Activated CD4-positive, alpha-beta T cell treated with anti-CD3 and anti-CD28 coated beads, Interleukin-10, Interleukin-2, amounts not matched to agents 100 ng/mL and 50 ng/mL, durations not matched to agents 16 hours and 8 hours (primary cell): ENCODE measurements at regions not wholly inside any gene's neighbourhood (a gene's known extent, or its start where the extent isn't known, plus 50 kb on each side); places are given as distances from the start of the nearest gene placed in this dataset.
"Not testable (repeated sequence)": the region's sequence is repeated elsewhere in the genome, so short reads cannot be mapped to it uniquely, and the experiment has no call there.

Source experiments
- DNase-seq: peaks from one replicate; pipeline ENCODE4 v3.0.0-alpha.2; 2020

DNA sequence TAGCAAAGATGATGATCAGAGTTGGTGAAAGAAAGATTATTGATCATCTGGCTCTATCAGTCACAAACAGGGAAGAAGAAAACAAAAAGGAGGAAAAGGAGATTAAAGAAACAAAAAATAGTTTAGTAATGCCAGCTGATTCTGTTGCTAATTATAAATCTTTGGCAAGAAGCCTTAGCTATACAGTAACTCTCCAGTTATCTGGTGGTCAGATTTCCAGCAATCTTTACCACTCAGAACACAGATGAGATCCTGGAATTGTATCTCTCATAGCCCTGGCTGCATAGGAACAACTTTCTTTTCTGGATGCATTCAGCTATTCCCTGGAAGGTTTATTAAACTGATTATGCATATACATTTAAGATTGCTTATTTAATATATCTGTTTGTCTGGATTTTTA lies 256.8 kb upstream of the ZEB2 start:
- no peak for DNase-seq

GRCh38 chr2:144774809-144775208 lies 254.9 kb upstream of the ZEB2 start:
- no peak for DNase-seq

DNA sequence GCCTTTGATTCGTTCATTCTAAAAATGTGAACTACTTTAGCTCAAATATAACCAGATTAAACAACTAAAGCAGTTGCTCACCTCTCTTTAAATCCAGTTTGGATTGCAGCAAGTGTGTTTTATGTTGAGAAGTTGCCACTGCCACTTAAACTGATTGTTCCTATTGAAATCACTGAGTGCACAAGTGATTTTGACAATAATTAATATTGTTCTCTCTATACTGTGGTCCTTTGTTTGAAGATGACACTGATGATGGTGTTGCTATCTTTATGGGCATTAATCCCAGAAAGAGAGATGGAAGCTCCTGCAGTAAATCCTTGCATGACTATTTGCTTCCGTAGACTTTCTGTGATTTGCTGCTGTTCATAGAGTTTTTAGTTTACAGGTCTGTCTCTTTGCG lies 251.4 kb upstream of the ZEB2 start:
- DNase-seq, result no peak

DNA sequence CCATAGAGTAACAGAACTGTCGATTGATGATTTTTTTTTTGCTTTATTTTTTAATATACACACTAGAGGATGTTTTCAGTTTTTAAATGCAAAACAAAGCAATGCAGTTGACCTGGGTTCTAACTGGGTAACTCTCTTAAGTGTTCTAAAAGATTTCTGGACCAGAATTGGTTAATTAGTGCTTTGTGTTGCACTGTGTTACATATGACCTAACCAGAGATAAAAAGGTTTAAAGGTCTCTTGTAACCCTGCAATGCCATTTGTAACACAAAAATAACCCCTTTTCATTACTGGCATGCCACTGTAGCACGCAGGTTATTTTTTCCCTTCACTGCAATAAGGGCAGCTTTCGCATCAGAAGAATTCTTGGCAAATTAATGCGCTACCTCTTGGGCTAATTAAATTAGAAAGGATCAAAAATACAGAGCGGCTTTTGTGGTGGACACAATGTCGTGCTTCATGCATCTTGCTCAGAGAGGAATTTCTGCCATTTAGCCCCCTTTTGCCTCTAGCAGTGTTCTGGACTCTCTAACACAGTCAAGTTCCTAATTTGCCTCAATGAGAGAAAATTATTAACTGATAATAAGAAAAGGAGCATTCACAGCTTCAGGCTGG lies 250.8 kb upstream of the ZEB2 start:
- DNase-seq, result no peak

DNA sequence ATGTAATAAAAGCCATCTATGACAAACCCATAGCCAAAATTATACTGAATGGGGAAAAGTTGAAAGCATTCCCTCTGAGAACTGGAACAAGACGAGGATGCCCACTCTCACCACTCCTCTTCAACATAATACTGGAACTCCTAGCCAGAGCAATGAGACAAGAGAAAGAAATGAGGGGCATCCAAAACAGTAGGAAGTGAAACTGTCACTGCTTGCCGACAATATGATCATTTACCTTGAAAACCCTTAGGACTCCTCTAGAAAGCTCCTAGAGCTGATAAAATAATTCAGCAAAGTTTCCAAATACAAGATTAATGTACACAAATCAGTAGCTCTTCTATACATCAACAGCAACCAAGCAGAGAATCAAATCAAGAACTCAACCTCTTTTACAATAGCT lies 241.0 kb upstream of the ZEB2 start:
- DNase-seq, result not testable (repeated sequence)

- no peak for DNase-seq
These were observed 239.8 kb upstream of the ZEB2 start for GRCh38 chr2:144759746-144760145.

- not testable (repeated sequence) for DNase-seq
These were observed 238.3 kb upstream of the ZEB2 start for GRCh38 chr2:144758196-144758595.

- no peak for DNase-seq
These were observed 233.5 kb upstream of the ZEB2 start for GRCh38 chr2:144753416-144753815.

DNA sequence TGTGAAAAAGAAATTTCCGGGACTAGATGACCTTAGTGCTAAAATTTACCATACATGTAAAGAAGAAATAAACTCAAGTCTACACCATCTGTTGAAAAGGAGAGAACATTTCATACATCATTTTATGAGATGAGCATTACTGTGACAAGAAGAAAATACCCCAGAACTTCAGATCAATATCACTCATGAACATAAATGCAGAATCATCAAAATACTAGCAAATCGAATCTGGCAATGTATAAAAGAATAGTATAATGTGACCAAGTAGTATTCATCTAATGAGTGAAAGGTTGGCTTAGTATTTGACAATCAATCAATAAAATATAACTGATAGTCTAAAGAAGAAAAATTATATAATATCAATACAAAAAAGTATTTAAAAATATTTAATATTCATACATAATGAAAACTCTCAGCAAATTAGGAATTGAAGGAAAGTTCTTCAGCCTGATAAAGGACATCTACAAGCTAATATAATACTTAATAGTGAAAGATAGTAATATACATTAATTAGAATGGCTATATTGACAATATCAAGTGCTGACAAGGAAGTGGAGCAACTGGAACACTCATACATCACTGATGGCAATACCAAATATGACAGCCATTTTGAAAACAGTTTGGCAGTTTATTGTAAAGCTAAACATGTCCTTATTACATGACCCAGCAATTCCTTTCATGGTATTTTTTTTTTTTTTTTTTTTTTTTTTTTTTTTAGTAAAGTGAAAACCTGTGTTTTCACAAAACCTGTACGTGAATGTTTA lies 231.4 kb upstream of the ZEB2 start:
- no peak for DNase-seq

GRCh38 chr2:144749188-144749587 lies 229.3 kb upstream of the ZEB2 start:
- DNase-seq, result no peak

DNA sequence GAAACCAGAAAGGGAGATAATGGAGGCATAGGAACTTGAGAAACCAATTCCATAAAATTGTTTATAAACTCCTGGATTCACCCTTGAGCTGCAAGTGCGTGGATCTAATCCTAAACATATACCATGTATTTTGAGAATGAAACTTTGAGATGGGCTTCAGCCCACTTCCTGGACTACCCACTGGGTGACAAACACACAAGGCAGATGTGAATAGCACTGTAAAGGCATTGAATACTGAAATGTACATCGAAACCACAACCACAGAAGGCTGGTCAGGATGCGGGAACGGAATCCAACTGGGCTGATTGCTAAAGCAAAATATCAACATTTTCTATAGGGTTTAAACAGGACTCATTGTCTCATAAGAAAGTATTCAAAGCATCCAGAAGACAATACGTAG lies 228.5 kb upstream of the ZEB2 start:
- DNase-seq, result no peak

DNA sequence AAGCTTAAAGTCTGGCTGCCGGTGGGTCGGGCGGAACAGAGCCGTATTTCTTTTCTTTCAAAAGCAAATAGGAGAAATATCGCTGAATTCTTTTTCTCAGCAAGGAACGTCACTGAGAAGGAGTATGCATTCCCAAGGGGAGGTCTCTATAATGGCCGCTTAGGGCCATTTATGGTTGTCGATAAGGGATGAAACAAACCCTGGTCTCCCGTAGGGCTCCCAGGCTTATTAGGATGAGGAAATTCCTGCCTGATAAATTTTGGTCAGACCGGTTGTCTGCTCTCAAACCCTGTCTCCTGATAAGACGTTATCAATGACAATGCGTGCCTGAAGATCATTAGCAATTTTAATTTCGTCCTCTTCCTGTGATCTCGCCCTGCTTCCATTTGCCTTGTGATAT lies 227.7 kb upstream of the ZEB2 start:
- DNase-seq, result no peak

GRCh38 chr2:144745424-144745823 lies 225.5 kb upstream of the ZEB2 start:
- DNase-seq, result no peak

DNA sequence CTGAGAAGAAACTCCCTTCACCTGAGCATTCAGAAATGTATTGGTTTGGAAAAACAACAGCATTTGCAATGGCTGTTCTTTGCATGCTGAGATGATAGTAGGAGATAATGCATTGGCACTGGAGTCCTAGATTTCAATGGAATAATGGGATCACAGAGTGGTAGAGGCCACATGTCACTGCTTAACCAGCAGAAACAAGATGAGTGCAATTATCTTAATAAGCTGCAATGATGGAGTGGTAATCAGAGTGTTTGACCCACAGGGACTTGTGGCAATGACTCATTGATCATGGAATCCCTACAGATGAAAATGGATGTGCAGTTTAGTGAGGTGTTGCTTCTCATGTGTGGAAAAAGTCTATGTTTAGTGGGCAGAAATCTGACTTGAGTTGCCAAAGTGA lies 218.8 kb upstream of the ZEB2 start:
- no peak for DNase-seq

GRCh38 chr2:144730711-144731110 lies 210.8 kb upstream of the ZEB2 start:
- DNase-seq, result no peak

DNA sequence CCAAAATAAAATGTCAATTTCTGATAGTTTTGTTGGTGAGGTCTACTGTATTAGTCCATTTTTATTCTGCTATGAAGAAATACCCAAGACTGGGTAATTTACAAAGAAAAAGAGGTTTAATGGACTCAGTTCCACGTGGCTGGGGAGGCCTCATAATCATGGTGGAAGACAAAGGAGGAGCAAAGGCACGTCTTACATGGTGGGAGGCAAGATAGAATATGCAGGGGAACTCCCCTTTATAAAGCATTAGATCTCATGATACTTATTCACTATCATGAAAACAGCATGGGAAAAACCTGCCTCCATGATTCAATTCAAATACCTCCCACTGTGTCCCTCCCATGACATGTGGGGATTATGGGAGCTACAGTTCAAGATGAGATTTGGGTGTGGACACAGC lies 204.5 kb upstream of the ZEB2 start:
- not testable (repeated sequence) for DNase-seq

DNA sequence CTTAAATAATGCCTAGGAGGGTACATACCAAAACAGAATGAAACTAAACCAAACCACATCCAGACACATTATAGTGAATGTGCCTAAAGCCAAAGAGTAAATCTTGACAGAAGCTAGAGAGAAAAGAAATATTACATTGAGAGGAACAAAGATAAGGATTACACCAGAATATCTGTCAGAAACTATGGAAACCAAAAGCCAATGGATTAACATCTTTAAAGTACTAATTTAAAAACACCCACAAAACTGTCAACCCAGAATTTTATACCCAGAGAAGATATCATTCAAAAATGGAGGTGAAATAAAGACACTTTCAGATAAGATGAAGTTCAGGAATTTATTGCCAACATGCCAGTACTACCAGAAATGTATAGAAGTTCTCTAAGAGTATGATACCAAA lies 198.5 kb upstream of the ZEB2 start:
- no peak for DNase-seq

DNA sequence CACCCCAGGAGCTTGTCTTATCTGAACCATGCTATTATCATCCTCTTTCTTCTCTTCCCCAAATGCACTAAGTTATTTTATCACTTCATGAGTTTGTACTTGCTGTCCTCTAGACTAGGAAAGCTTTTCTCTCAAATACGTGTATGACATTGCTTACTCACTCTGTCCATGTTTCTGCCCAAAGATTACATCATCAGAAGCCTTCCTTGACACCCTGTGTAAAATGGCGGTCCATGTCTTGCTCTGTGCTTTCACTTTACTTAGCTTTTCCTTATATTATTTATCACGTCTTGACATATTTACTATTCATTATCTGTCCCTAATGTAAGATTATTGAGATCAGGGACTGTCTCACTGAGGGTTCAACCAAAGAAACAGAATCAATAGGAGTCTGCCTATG lies 196.1 kb upstream of the ZEB2 start:
- DNase-seq, result no peak

DNA sequence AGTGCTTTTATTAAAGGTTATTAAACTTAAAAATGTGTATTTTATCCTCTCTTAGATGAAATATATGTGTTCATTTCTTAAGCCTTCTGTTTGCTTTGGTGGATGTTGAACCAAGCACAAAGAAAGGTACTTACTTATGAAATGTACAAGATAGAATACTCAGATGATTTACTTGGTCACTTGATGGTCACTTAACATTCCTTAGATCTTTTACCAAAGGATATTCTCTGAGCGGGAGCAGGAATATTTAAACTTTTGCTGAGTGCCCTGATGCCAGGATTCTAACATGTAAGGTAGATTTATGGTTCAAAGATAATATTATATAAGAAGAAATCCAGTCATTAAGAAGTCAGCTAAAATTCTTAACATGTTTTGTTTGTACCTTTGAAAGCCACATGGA lies 193.5 kb upstream of the ZEB2 start:
- no peak for DNase-seq

- no peak for DNase-seq
These were observed 192.6 kb upstream of the ZEB2 start for GRCh38 chr2:144712550-144712940.

DNA sequence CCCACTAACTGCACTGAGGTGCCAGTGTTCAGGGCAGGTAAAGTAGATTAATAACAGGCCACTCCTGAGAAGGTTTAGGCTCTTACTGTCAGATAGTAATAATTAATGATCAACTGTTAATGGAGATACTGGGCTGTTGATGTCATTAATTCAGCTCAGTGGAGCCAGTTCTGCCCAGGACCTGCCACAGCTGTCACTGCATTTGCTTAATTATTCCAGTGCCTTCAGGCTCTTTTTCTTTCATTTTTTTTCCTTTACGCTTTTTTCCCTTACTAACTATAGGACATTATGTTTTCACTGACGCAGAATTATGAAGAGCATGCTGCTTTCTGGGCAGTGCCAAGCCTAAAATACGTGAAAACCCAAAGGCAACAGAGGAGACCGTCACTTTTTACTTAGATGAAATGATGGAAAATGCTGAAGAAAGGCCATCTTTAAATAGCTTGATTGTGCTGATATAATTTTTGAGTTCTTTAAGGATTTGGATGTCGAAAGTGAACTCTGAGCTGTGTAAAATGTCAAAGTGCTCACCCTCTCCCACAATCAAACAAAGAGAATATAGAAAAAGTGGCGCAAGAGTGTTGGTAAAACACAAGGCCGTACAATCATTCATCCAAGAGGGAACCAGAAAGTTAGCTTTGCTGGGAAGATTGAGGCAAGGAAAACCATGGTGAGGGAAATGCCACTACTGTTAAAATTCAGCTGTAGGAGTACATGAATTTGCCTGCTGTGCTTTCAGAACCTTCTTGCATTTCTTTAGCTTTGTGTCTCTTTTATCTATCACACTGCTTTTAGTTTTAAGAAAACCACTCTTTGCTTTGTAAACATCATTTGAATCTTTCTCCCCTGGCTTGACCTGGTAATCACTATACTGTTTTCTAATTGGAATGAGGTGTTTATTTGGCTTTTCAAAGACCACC lies 192.0 kb upstream of the ZEB2 start:
- no peak for DNase-seq

DNA sequence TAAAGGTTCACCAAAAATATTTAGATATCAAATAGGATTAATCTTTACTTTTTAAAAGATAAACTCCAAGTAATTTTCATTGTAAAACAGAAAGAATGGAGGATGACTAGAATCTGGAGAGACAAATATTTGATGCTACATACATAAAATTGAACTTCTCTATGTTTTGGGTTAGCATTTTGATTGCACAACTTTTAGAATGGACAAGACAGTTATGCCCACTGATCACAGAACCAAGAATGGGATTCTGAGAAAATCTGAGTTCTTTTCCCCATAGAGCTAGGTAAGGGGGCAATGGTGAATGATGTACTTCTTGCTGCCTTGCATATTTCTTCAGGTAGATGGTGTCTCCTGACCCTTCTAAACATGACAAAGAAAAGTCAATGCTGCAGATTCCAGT lies 191.2 kb upstream of the ZEB2 start:
- no peak for DNase-seq

DNA sequence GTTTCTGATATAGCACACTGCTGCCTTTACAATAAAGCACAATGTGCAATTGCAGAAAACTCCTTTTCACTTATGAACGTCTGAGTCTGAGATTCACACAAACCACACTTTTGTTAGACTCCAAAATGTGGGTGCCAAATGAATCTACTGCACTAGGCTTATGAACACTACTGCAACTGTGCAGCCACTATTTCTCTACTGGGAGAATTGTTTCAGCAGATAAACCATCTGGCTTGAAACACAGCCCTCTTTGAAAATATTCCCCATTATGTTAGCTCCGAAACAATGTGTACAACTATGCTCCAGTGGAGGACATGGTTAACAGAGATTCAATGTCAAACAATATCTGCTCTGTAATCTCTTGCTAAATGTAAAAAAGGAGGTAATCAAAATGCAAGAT lies 188.7 kb upstream of the ZEB2 start:
- DNase-seq, result no peak
